Neural cell (in vitro differentiated cells): ENCODE measurements at regions not wholly inside any gene's neighbourhood (a gene's known extent, or its start where the extent isn't known, plus 50 kb on each side); places are given as distances from the start of the nearest gene placed in this dataset.

ENCODE experiments used
- H2AFZ ChIP-seq: fragments of 200-600, 300-800 bp; sonication (generic), shearing (Covaris generic); 2 replicates; pipeline ENCODE4 v1.6.0; 2014; ENCODE audit warnings: low read depth, mild to moderate bottlenecking, antibody characterized with exemption, low read length, moderate library complexity
- H3F3A ChIP-seq: fragments of 200-600 bp; shearing (Covaris generic); 2 replicates; pipeline ENCODE4 v1.6.1; 2016; ENCODE audit warnings: mild to moderate bottlenecking, moderate library complexity, mixed read lengths, antibody characterized with exemption, low read length; ENCODE audit not compliant: insufficient read depth, poor library complexity, severe bottlenecking
- H3K27ac ChIP-seq: fragments of 200-600, 300-800 bp; sonication (generic), shearing (Covaris generic); 2 replicates; pipeline ENCODE4 v1.5.1; 2014; ENCODE audit warnings: mild to moderate bottlenecking, low read length, moderate library complexity
- H3K27me3 ChIP-seq: fragments of 300-800, 200-600 bp; sonication (generic), shearing (Covaris generic); 2 replicates; pipeline ENCODE4 v1.6.0; 2014; ENCODE audit warnings: mild to moderate bottlenecking, low read depth, low read length, moderate library complexity; ENCODE audit not compliant: insufficient read depth
- H3K36me3 ChIP-seq: fragments of 300-800, 200-600 bp; sonication (generic), shearing (Covaris generic); 2 replicates; pipeline ENCODE4 v1.5.1; 2014; ENCODE audit warnings: mild to moderate bottlenecking, antibody characterized with exemption, low read length, moderate library complexity; ENCODE audit not compliant: insufficient read depth
- H3K4me2 ChIP-seq: fragments of 300-800, 200-600 bp; sonication (generic), shearing (Covaris generic); 2 replicates; pipeline ENCODE4 v1.6.0; 2014; ENCODE audit warnings: mild to moderate bottlenecking, low read length
- H3K4me3 ChIP-seq: fragments of 300-800, 200-600 bp; sonication (generic), shearing (Covaris generic); 2 replicates; pipeline ENCODE4 v1.5.1; 2014; ENCODE audit warnings: mild to moderate bottlenecking, low read length, moderate library complexity
- H3K79me2 ChIP-seq: fragments of 200-600 bp; shearing (Covaris generic); replicated peaks from 2 replicates; pipeline ENCODE4 v1.6.0; 2014; ENCODE audit warnings: mild to moderate bottlenecking, low read length, moderate library complexity; ENCODE audit not compliant: insufficient read depth
- H3K9ac ChIP-seq: fragments of 300-800, 200-600 bp; sonication (generic), shearing (Covaris generic); 2 replicates; pipeline ENCODE4 v1.6.1; 2016; ENCODE audit warnings: mild to moderate bottlenecking, low read length, mixed read lengths
- H3K9me2 ChIP-seq: fragments of 200-600 bp; shearing (Covaris generic); 2 replicates; pipeline ENCODE4 v1.6.1; 2016; ENCODE audit warnings: mild to moderate bottlenecking, low read length, mixed read lengths; ENCODE audit not compliant: insufficient read depth
- H3K9me3 ChIP-seq: fragments of 200-600, 300-800 bp; sonication (generic), shearing (Covaris generic); 2 replicates; pipeline ENCODE4 v1.6.1; 2016; ENCODE audit warnings: mild to moderate bottlenecking, mixed run types, low read length, moderate library complexity, mixed read lengths
- H4K20me1 ChIP-seq: fragments of 200-600 bp; shearing (Covaris generic); 2 replicates; pipeline ENCODE4 v1.6.1; 2016; ENCODE audit warnings: mild to moderate bottlenecking, mixed run types; ENCODE audit not compliant: insufficient read depth
- CTCF ChIP-seq: fragments of 450-650 bp; IDR thresholded peaks from 2 replicates; pipeline ENCODE4 v1.5.1; 2014; ENCODE audit warnings: antibody characterized with exemption, mild to moderate bottlenecking, moderate library complexity; ENCODE audit not compliant: poor library complexity, severe bottlenecking
- EP300 ChIP-seq: fragments of 450-650 bp; conservative IDR thresholded peaks from 2 replicates; pipeline ENCODE4 v1.6.1; 2014; ENCODE audit warnings: antibody characterized with exemption, mild to moderate bottlenecking, moderate library complexity; ENCODE audit not compliant: poor library complexity, severe bottlenecking
- EZH2 ChIP-seq: fragments of 200-600, 300-800 bp; shearing (Covaris generic), sonication (generic); IDR thresholded peaks from 2 replicates; pipeline ENCODE4 v1.6.1; 2014; ENCODE audit warnings: antibody characterized with exemption, low read length, borderline replicate concordance, mild to moderate bottlenecking; ENCODE audit not compliant: insufficient read depth, poor library complexity, severe bottlenecking
- MXI1 ChIP-seq: fragments of 450-650 bp; conservative IDR thresholded peaks from 2 replicates; pipeline ENCODE4 v1.6.1; 2014; ENCODE audit warnings: antibody characterized with exemption, mild to moderate bottlenecking; ENCODE audit not compliant: poor library complexity, severe bottlenecking
- POLR2AphosphoS5 ChIP-seq: IDR thresholded peaks from 2 replicates; pipeline ENCODE4 v1.6.1; 2012
- RAD21 ChIP-seq: fragments of 450-650 bp; conservative IDR thresholded peaks from 2 replicates; pipeline ENCODE4 v1.6.1; 2014; ENCODE audit warnings: antibody characterized with exemption, mild to moderate bottlenecking, moderate library complexity
- REST ChIP-seq: IDR thresholded peaks from 2 replicates; pipeline ENCODE4 v1.6.1; 2012; ENCODE audit warnings: borderline replicate concordance
- SMC3 ChIP-seq: fragments of 450-650 bp; conservative IDR thresholded peaks from 2 replicates; pipeline ENCODE4 v1.6.1; 2014; ENCODE audit warnings: antibody characterized with exemption, mild to moderate bottlenecking, moderate library complexity; ENCODE audit not compliant: poor library complexity
- TAF1 ChIP-seq: IDR thresholded peaks from 2 replicates; pipeline ENCODE4 v1.6.1; 2012; ENCODE audit warnings: low read depth

GRCh38 chr2:12293874-12294273, 422.9 kb upstream of the TRIB2 start:
- H3F3A ChIP-seq = no peaks in the 10 kb centered on the region
- no peaks in the 10 kb centered on the region for H3K9me3 ChIP-seq
- no peak overlapping the region for H3K9ac ChIP-seq
- no peak overlapping the region for H2AFZ ChIP-seq
- no peak overlapping the region for H3K27ac ChIP-seq
- no peaks in the 10 kb centered on the region for H3K27me3 ChIP-seq
- no peaks in the 10 kb centered on the region for H3K9me2 ChIP-seq
- TF ChIP-seq MXI1 (no peak), CTCF (no peak), REST (no peak), EZH2 (no peak), SMC3 (no peak), RAD21 (no peak), TAF1 (no peak), POLR2AphosphoS5 (no peak), EP300 (no peak)
- no peaks in the 10 kb centered on the region for H3K79me2 ChIP-seq
- H3K4me3 ChIP-seq = no peak overlapping the region
- H3K4me2 ChIP-seq = no peak overlapping the region
- no peaks in the 10 kb centered on the region for H3K36me3 ChIP-seq
- no peaks in the 10 kb centered on the region for H4K20me1 ChIP-seq

- H3K9me2 ChIP-seq = no peaks in the 10 kb centered on the region
Observed at GRCh38 chr2:12295856-12296519, 420.7 kb upstream of the TRIB2 start.

More at GRCh38 chr2:12295856-12296519, 420.7 kb upstream of the TRIB2 start:
- Histone ChIP-seq H3K9me3 (no peaks in the 10 kb centered on the region), H2AFZ (no peak overlapping the region), H4K20me1 (no peaks in the 10 kb centered on the region), H3K27me3 (no peaks in the 10 kb centered on the region), H3K79me2 (no peaks in the 10 kb centered on the region), H3F3A (no peaks in the 10 kb centered on the region), H3K4me2 (no peak overlapping the region), H3K27ac (no peak overlapping the region), H3K9ac (no peak overlapping the region), H3K4me3 (no peak overlapping the region), H3K36me3 (no peaks in the 10 kb centered on the region)
- TF ChIP-seq POLR2AphosphoS5 (no peak), EP300 (no peak), SMC3 (no peak), CTCF (no peak), TAF1 (no peak), REST (no peak), MXI1 (no peak), RAD21 (no peak), EZH2 (no peak)
